PC-3 (cell line): ENCODE measurements at regions not wholly inside any gene's neighbourhood (a gene's known extent, or its start where the extent isn't known, plus 50 kb on each side); places are given as distances from the start of the nearest gene placed in this dataset.

ENCODE experiments used
- ATAC-seq: fragments of 200-7000 bp; cut with Tn5 transposase; 2 replicates; pipeline ENCODE4 v1.9.1; 2020; ENCODE audit warnings: mild to moderate bottlenecking, moderate library complexity
- BruUV-seq: library from RNA; stranded (reverse); fragments of 400-500 nt; replicated peaks from 2 replicates; lab custom pipeline; 2021; lab: Mats Ljungman, UMichigan
- CTCF ChIA-PET: fragments of 300-600 bp; sonication (Branson Sonifier 250); formaldehyde crosslinking; loops from one replicate; lab custom pipeline; 2022; ENCODE audit warnings: antibody characterized with exemption; lab: Charles Lee
- POLR2A ChIA-PET: fragments of 300-600 bp; sonication (Branson Sonifier 250); formaldehyde crosslinking; loops from one replicate; lab custom pipeline; 2022; ENCODE audit warnings: antibody characterized with exemption; ENCODE audit not compliant: unreplicated experiment; lab: Charles Lee
- DNase-seq: peaks from one replicate; pipeline ENCODE4 v3.0.0-alpha.2; 2015
- H2AFZ ChIP-seq: fragments of 300-600 bp; sonication (generic); 2 replicates; pipeline ENCODE4 v1.6.0; 2016; ENCODE audit warnings: antibody characterized with exemption, low read length
- H3F3A ChIP-seq: fragments of 300-600 bp; sonication (generic); one replicate; pipeline ENCODE4 v1.6.0; 2017; ENCODE audit warnings: antibody characterized with exemption, low read length, control low read depth, mild to moderate bottlenecking; ENCODE audit not compliant: unreplicated experiment
- H3K27ac ChIP-seq: fragments of 300-600 bp; sonication (generic); 2 replicates; pipeline ENCODE4 v1.5.1; 2016; ENCODE audit warnings: mild to moderate bottlenecking, low read length
- H3K27me3 ChIP-seq: fragments of 300-600 bp; sonication (generic); 2 replicates; pipeline ENCODE4 v1.6.1; 2016; ENCODE audit warnings: low read length, mixed read lengths
- H3K36me3 ChIP-seq: fragments of 300-600 bp; sonication (generic); 2 replicates; pipeline ENCODE4 v1.6.1; 2016; ENCODE audit warnings: low read depth, mixed run types, low read length, mixed read lengths
- H3K4me1 ChIP-seq: fragments of 300-600 bp; sonication (generic); 2 replicates; pipeline ENCODE4 v1.5.1; 2016; ENCODE audit warnings: low read length; ENCODE audit not compliant: insufficient read depth
- H3K4me2 ChIP-seq: fragments of 300-600 bp; sonication (generic); 2 replicates; pipeline ENCODE4 v1.6.0; 2016; ENCODE audit warnings: low read length
- H3K4me3 ChIP-seq: fragments of 300-600 bp; sonication (generic); 2 replicates; pipeline ENCODE4 v1.5.1; 2016; ENCODE audit warnings: mild to moderate bottlenecking, low read length, mixed read lengths
- H3K79me2 ChIP-seq: fragments of 300-600 bp; sonication (generic); 2 replicates; pipeline ENCODE4 v1.6.1; 2017; ENCODE audit warnings: low read length, mixed read lengths
- H3K9ac ChIP-seq: fragments of 300-600 bp; sonication (generic); 2 replicates; pipeline ENCODE4 v1.6.0; 2016; ENCODE audit warnings: mild to moderate bottlenecking, low read length
- H3K9me2 ChIP-seq: fragments of 300-600 bp; sonication (generic); replicated peaks from 2 replicates; pipeline ENCODE4 v1.6.1; 2016; ENCODE audit warnings: mixed run types, low read length, mixed read lengths
- H3K9me3 ChIP-seq: fragments of 300-600 bp; sonication (generic); 2 replicates; pipeline ENCODE4 v1.6.1; 2016; ENCODE audit warnings: low read length, mixed read lengths
- H4K20me1 ChIP-seq: fragments of 300-600 bp; sonication (generic); 2 replicates; pipeline ENCODE4 v1.6.1; 2016; ENCODE audit warnings: low read length, mixed read lengths
- CTCF ChIP-seq: fragments of 300-600 bp; sonication (generic); conservative IDR thresholded peaks from 2 replicates; pipeline ENCODE4 v1.5.1; 2017; ENCODE audit warnings: antibody characterized with exemption, low read depth, mild to moderate bottlenecking, low read length
- EZH2 ChIP-seq: fragments of 300-600 bp; sonication (generic); IDR thresholded peaks from one replicate; pipeline ENCODE4 v1.6.1; 2017; ENCODE audit warnings: antibody characterized with exemption, mild to moderate bottlenecking, low read length; ENCODE audit not compliant: unreplicated experiment
- EZH2phosphoT487 ChIP-seq: fragments of 300-600 bp; sonication (generic); IDR thresholded peaks from 2 replicates; pipeline ENCODE4 v1.6.1; 2018; ENCODE audit warnings: mild to moderate bottlenecking, antibody characterized with exemption, low read length, borderline replicate concordance
- intact Hi-C: fragments of 100-400 bp; cut with micrococcal nuclease; formaldehyde crosslinking; loops from 2 replicates; pipeline ENCODE4 v1.9.0; 2023

GRCh38 chr5:36530215-36530614 lies 76.2 kb upstream of the SLC1A3 start:
- ATAC-seq: no peak
- no TSS peak for BruUV-seq
- DNase-seq: no peak
- TF ChIP-seq EZH2phosphoT487: no peak
- TF ChIP-seq EZH2: no peak
- no peak for TF ChIP-seq CTCF
- H3K27me3 ChIP-seq: peaks cover 31% of the 10 kb centered on the region
- H4K20me1 ChIP-seq: no peaks in the 10 kb centered on the region
- H3K9me3 ChIP-seq: no peaks in the 10 kb centered on the region
- no peaks in the 10 kb centered on the region for H3K36me3 ChIP-seq
- no peak overlapping the region for H3K4me2 ChIP-seq
- intact Hi-C loops: no loop called here
- H3K79me2 ChIP-seq: no peaks in the 10 kb centered on the region
- ChIA-PET POLR2A (no interaction called here), CTCF (no interaction called here)
- H3F3A ChIP-seq: no peaks in the 10 kb centered on the region
- H3K4me1 ChIP-seq: no peaks in the 10 kb centered on the region
- H3K9me2 ChIP-seq: no peaks in the 10 kb centered on the region
- no peak overlapping the region for H3K4me3 ChIP-seq
- no peak overlapping the region for H2AFZ ChIP-seq
- no peak overlapping the region for H3K27ac ChIP-seq
- no peak overlapping the region for H3K9ac ChIP-seq

GRCh38 chr5:36531401-36531800 lies 75.0 kb upstream of the SLC1A3 start:
- ATAC-seq (no peak), DNase-seq (no peak)
- Histone ChIP-seq H3K4me1 (no peaks in the 10 kb centered on the region), H3K27me3 (peaks cover 42% of the 10 kb centered on the region), H3K9ac (no peak overlapping the region), H4K20me1 (no peaks in the 10 kb centered on the region), H3F3A (no peaks in the 10 kb centered on the region), H3K9me2 (no peaks in the 10 kb centered on the region), H3K36me3 (no peaks in the 10 kb centered on the region), H3K4me3 (no peak overlapping the region), H3K27ac (no peak overlapping the region), H3K9me3 (no peaks in the 10 kb centered on the region), H2AFZ (no peak overlapping the region), H3K4me2 (no peak overlapping the region), H3K79me2 (no peaks in the 10 kb centered on the region)
- ChIA-PET POLR2A (no interaction called here), CTCF (no interaction called here)
- no TSS peak for BruUV-seq
- TF ChIP-seq EZH2phosphoT487: no peak
- TF ChIP-seq EZH2: no peak
- TF ChIP-seq CTCF: no peak
- intact Hi-C loops: no loop called here

GRCh38 chr5:36535378-36535777 lies 71.0 kb upstream of the SLC1A3 start:
- POLR2A ChIA-PET: no interaction called here
- no peaks in the 10 kb centered on the region for H3K36me3 ChIP-seq
- TF ChIP-seq CTCF (no peak), EZH2 (no peak), EZH2phosphoT487 (no peak)
- no TSS peak for BruUV-seq
- H3K27ac ChIP-seq: no peak overlapping the region
- H3K4me3 ChIP-seq: no peak overlapping the region
- H3K27me3 ChIP-seq: peaks cover 45% of the 10 kb centered on the region
- no peaks in the 10 kb centered on the region for H4K20me1 ChIP-seq
- no peak for ATAC-seq
- CTCF ChIA-PET: no interaction called here
- H3F3A ChIP-seq: no peaks in the 10 kb centered on the region
- no peaks in the 10 kb centered on the region for H3K79me2 ChIP-seq
- no peaks in the 10 kb centered on the region for H3K9me3 ChIP-seq
- H3K9ac ChIP-seq: no peak overlapping the region
- no peaks in the 10 kb centered on the region for H3K9me2 ChIP-seq
- H3K4me1 ChIP-seq: no peaks in the 10 kb centered on the region
- no peak overlapping the region for H2AFZ ChIP-seq
- H3K4me2 ChIP-seq: no peak overlapping the region
- DNase-seq: no peak
- intact Hi-C loops: no loop called here
